ENCODE measurements at regions not wholly inside any gene's neighbourhood (a gene's known extent, or its start where the extent isn't known, plus 50 kb on each side); places are given as distances from the start of the nearest gene placed in this dataset.

DNA sequence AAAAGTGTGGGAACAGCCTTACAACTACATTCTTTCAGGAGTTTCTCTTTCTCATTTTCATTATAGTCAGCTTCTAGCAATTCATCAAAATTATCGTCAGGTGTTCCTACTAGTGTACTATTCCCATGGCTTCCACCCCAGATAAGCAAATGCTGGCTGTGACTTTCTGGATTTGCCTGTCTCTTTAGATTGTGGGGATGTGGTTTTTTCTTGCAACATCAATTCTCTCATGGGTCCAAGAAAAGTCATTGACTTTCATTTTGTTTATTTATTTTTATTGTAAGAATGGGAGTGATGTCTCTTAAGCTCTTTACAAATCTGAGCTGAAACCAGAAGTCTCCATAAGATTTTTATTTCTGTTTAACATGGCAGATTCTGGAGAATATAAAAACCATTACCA lies 349.7 kb upstream of the SEMA3C start:
- Histone ChIP-seq H3K4me1 (ENCODE audit: control insufficient read depth, insufficient read depth, low read length) (no peaks in the 10 kb centered on the region), H3K36me3 (ENCODE audit: control insufficient read depth in 2 of 2, insufficient read depth in 1 of 2, low read length in 2 of 2) (no peaks in the 10 kb centered on the region), H3K9me3 (ENCODE audit: control insufficient read depth, insufficient read depth, low read depth, low read length) (no peaks in the 10 kb centered on the region), H3K4me3 (ENCODE audit: low read depth, low read length) (no peak overlapping the region), H3K27ac (ENCODE audit: extremely low read depth, low read depth, low read length) (no peak overlapping the region)
- CTCF ChIA-PET: interaction anchor here (0.7 kb wide), 1 partner anchor 66 kb away, joined by 3 read pairs; no protein-coding TSS in a partner anchor
- POLR2A ChIA-PET: no interaction called here
- TF ChIP-seq ZNF585B (tag by site-specific recombination; IDR thresholded peaks at IDR 0.05) (no peak), BCL11B (tag by site-specific recombination; IDR thresholded peaks at IDR 0.05; ENCODE audit: low read depth) (no peak), ZNF549 (tag by site-specific recombination; IDR thresholded peaks at IDR 0.05) (no peak), MZF1 (tag by site-specific recombination; IDR thresholded peaks at IDR 0.05; ENCODE audit: borderline replicate concordance) (no peak), ZNF416 (tag by site-specific recombination; IDR thresholded peaks at IDR 0.05) (no peak), ZBTB17 (tag by site-specific recombination; IDR thresholded peaks at IDR 0.05) (no peak), ZSCAN23 (tag by site-specific recombination; IDR thresholded peaks at IDR 0.05) (no peak), ZNF223 (tag by site-specific recombination; IDR thresholded peaks at IDR 0.05) (no peak), ZNF350 (tag by site-specific recombination; IDR thresholded peaks at IDR 0.05) (no peak), ZNF214 (tag by site-specific recombination; IDR thresholded peaks at IDR 0.05; ENCODE audit: borderline replicate concordance) (no peak), ZBTB8A (tag by site-specific recombination; IDR thresholded peaks at IDR 0.05) (no peak), TCF7L2 (IDR thresholded peaks at IDR 0.05; ENCODE audit: borderline replicate concordance, low read depth, low read length) (no peak), ZNF514 (tag by site-specific recombination; IDR thresholded peaks at IDR 0.05) (no peak), ZNF548 (tag by site-specific recombination; IDR thresholded peaks at IDR 0.05) (no peak), ZNF133 (tag by site-specific recombination; IDR thresholded peaks at IDR 0.05) (no peak)
- TF ChIP-seq, protein P1, sequence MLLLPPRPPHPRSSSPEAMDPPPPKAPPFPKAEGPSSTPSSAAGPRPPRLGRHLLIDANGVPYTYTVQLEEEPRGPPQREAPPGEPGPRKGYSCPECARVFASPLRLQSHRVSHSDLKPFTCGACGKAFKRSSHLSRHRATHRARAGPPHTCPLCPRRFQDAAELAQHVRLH (tag by site-specific recombination; IDR thresholded peaks at IDR 0.05): no peak
- TF ChIP-seq, protein P2, sequence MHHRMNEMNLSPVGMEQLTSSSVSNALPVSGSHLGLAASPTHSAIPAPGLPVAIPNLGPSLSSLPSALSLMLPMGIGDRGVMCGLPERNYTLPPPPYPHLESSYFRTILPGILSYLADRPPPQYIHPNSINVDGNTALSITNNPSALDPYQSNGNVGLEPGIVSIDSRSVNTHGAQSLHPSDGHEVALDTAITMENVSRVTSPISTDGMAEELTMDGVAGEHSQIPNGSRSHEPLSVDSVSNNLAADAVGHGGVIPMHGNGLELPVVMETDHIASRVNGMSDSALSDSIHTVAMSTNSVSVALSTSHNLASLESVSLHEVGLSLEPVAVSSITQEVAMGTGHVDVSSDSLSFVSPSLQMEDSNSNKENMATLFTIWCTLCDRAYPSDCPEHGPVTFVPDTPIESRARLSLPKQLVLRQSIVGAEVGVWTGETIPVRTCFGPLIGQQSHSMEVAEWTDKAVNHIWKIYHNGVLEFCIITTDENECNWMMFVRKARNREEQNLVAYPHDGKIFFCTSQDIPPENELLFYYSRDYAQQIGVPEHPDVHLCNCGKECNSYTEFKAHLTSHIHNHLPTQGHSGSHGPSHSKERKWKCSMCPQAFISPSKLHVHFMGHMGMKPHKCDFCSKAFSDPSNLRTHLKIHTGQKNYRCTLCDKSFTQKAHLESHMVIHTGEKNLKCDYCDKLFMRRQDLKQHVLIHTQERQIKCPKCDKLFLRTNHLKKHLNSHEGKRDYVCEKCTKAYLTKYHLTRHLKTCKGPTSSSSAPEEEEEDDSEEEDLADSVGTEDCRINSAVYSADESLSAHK (tag by site-specific recombination; IDR thresholded peaks at IDR 0.05): no peak
- TF ChIP-seq, protein P3, sequence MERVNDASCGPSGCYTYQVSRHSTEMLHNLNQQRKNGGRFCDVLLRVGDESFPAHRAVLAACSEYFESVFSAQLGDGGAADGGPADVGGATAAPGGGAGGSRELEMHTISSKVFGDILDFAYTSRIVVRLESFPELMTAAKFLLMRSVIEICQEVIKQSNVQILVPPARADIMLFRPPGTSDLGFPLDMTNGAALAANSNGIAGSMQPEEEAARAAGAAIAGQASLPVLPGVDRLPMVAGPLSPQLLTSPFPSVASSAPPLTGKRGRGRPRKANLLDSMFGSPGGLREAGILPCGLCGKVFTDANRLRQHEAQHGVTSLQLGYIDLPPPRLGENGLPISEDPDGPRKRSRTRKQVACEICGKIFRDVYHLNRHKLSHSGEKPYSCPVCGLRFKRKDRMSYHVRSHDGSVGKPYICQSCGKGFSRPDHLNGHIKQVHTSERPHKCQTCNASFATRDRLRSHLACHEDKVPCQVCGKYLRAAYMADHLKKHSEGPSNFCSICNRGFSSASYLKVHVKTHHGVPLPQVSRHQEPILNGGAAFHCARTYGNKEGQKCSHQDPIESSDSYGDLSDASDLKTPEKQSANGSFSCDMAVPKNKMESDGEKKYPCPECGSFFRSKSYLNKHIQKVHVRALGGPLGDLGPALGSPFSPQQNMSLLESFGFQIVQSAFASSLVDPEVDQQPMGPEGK (tag by site-specific recombination; IDR thresholded peaks at IDR 0.05): no peak
- TF ChIP-seq, protein P4, sequence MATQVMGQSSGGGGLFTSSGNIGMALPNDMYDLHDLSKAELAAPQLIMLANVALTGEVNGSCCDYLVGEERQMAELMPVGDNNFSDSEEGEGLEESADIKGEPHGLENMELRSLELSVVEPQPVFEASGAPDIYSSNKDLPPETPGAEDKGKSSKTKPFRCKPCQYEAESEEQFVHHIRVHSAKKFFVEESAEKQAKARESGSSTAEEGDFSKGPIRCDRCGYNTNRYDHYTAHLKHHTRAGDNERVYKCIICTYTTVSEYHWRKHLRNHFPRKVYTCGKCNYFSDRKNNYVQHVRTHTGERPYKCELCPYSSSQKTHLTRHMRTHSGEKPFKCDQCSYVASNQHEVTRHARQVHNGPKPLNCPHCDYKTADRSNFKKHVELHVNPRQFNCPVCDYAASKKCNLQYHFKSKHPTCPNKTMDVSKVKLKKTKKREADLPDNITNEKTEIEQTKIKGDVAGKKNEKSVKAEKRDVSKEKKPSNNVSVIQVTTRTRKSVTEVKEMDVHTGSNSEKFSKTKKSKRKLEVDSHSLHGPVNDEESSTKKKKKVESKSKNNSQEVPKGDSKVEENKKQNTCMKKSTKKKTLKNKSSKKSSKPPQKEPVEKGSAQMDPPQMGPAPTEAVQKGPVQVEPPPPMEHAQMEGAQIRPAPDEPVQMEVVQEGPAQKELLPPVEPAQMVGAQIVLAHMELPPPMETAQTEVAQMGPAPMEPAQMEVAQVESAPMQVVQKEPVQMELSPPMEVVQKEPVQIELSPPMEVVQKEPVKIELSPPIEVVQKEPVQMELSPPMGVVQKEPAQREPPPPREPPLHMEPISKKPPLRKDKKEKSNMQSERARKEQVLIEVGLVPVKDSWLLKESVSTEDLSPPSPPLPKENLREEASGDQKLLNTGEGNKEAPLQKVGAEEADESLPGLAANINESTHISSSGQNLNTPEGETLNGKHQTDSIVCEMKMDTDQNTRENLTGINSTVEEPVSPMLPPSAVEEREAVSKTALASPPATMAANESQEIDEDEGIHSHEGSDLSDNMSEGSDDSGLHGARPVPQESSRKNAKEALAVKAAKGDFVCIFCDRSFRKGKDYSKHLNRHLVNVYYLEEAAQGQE (tag by site-specific recombination; IDR thresholded peaks at IDR 0.05): no peak
- TF ChIP-seq, protein P5, sequence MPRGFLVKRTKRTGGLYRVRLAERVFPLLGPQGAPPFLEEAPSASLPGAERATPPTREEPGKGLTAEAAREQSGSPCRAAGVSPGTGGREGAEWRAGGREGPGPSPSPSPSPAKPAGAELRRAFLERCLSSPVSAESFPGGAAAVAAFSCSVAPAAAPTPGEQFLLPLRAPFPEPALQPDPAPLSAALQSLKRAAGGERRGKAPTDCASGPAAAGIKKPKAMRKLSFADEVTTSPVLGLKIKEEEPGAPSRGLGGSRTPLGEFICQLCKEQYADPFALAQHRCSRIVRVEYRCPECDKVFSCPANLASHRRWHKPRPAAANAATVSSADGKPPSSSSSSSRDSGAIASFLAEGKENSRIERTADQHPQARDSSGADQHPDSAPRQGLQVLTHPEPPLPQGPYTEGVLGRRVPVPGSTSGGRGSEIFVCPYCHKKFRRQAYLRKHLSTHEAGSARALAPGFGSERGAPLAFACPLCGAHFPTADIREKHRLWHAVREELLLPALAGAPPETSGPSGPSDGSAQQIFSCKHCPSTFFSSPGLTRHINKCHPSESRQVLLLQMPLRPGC (tag by site-specific recombination; IDR thresholded peaks at IDR 0.05): no peak
